SK-N-SH (cell line): ENCODE measurements at regions not wholly inside any gene's neighbourhood (a gene's known extent, or its start where the extent isn't known, plus 50 kb on each side); places are given as distances from the start of the nearest gene placed in this dataset.

ENCODE experiments used
- CTCF ChIA-PET: fragments of 300-600, 350-600 bp; formaldehyde crosslinking; extraction: SDS; loops from one replicate; lab custom pipeline; 2021; lab: Yijun Ruan, JAX
- POLR2A ChIA-PET: fragments of 350-600 bp; sonication (Branson Sonifier 250); formaldehyde crosslinking; extraction: SDS; loops from one replicate; lab custom pipeline; 2020; ENCODE audit warnings: antibody characterized with exemption, inconsistent platforms; lab: Yijun Ruan, JAX
- DNase-seq: peaks from one replicate; pipeline ENCODE4 v3.0.0; 2012
- H2AFZ ChIP-seq: fragments of 200-600 bp; sonication (generic); 2 replicates; pipeline ENCODE4 v1.8.1; 2016; ENCODE audit warnings: antibody characterized with exemption, mild to moderate bottlenecking, low read depth
- H3F3A ChIP-seq: fragments of 200-600 bp; sonication (generic); replicated peaks from 2 replicates; pipeline ENCODE3; 2016; ENCODE audit warnings: antibody characterized with exemption, mild to moderate bottlenecking; ENCODE audit not compliant: insufficient read depth
- H3K27ac ChIP-seq, 2 experiments: fragments of 200-500 bp in 1 of 2; fragments of 200-600 bp in 1 of 2; sonication (Bioruptor generic) in 1 of 2; sonication (generic), shearing (Covaris generic) in 1 of 2; 2 replicates each; pipeline versions ENCODE4 v1.5.1 to v1.6.1; 2014 to 2016; ENCODE audit warnings: low read depth in 2 of 2, inconsistent platforms in 1 of 2, low read length in 1 of 2, mild to moderate bottlenecking in 1 of 2, mixed read lengths in 1 of 2
- H3K27me3 ChIP-seq: fragments of 200-600 bp; sonication (generic), shearing (Covaris generic); 2 replicates; pipeline ENCODE4 v1.6.1; 2016; ENCODE audit warnings: mixed run types; ENCODE audit not compliant: insufficient read depth
- H3K36me3 ChIP-seq, 2 experiments: fragments of 200-500 bp in 1 of 2; fragments of 200-600 bp in 1 of 2; sonication (Bioruptor generic) in 1 of 2; sonication (generic) in 1 of 2; replicated peaks in 1 of 2; 2 replicates each; pipeline versions ENCODE3 to v1.5.1; 2014 to 2016; ENCODE audit warnings: low read length in 1 of 2, mild to moderate bottlenecking in 1 of 2; ENCODE audit not compliant: insufficient read depth in 2 of 2, control insufficient read depth in 1 of 2
- H3K4me1 ChIP-seq, 2 experiments: fragments of 200-500 bp in 1 of 2; fragments of 200-600 bp in 1 of 2; sonication (Bioruptor generic) in 1 of 2; sonication (generic), shearing (Covaris generic) in 1 of 2; 2 replicates each; pipeline versions ENCODE4 v1.5.1 to v1.6.1; 2014 to 2016; ENCODE audit warnings: low read depth in 1 of 2, low read length in 1 of 2, mixed run types in 1 of 2; ENCODE audit not compliant: insufficient read depth in 2 of 2, control insufficient read depth in 1 of 2
- H3K4me2 ChIP-seq: fragments of 200-600 bp; sonication (generic), shearing (Covaris generic); 2 replicates; pipeline ENCODE4 v1.6.1; 2017; ENCODE audit warnings: mixed run types
- H3K4me3 ChIP-seq, 2 experiments: fragments of 200-500 bp in 1 of 2; fragments of 200-600 bp in 1 of 2; sonication (Bioruptor generic) in 1 of 2; sonication (generic), shearing (Covaris generic) in 1 of 2; 2 replicates each; pipeline versions ENCODE4 v1.5.1 to v1.8.1; 2014 to 2016; ENCODE audit warnings: low read depth in 2 of 2, inconsistent platforms in 1 of 2, low read length in 1 of 2, mild to moderate bottlenecking in 1 of 2, mixed read lengths in 1 of 2, moderate library complexity in 1 of 2
- H3K79me2 ChIP-seq: fragments of 200-600 bp; sonication (generic); 2 replicates; pipeline ENCODE4 v1.8.1; 2017; ENCODE audit warnings: mild to moderate bottlenecking; ENCODE audit not compliant: insufficient read depth
- H3K9ac ChIP-seq: fragments of 200-600 bp; sonication (generic); 2 replicates; pipeline ENCODE4 v1.6.1; 2017; ENCODE audit warnings: mixed run types
- H3K9me2 ChIP-seq: fragments of 200-600 bp; sonication (generic); 2 replicates; pipeline ENCODE4 v1.6.1; 2017; ENCODE audit warnings: mixed run types
- H3K9me3 ChIP-seq: fragments of 200-600 bp; sonication (generic); 2 replicates; pipeline ENCODE4 v1.6.1; 2017; ENCODE audit warnings: mixed run types, mild to moderate bottlenecking, moderate library complexity
- H4K20me1 ChIP-seq: fragments of 200-600 bp; sonication (generic); 2 replicates; pipeline ENCODE4 v1.6.1; 2017; ENCODE audit warnings: mild to moderate bottlenecking, mixed run types; ENCODE audit not compliant: insufficient read depth
- CHD2 ChIP-seq: fragments of 150-350 bp; IDR thresholded peaks from 2 replicates; pipeline ENCODE4 v1.6.1; 2018; ENCODE audit warnings: low read length; ENCODE audit not compliant: partially characterized antibody
- ELF1 ChIP-seq: IDR thresholded peaks from 2 replicates; pipeline ENCODE4 v1.4.0; 2012
- EZH2phosphoT487 ChIP-seq: fragments of 200-600 bp; sonication (generic); IDR thresholded peaks from 2 replicates; pipeline ENCODE4 v1.6.1; 2017; ENCODE audit warnings: low read depth, mixed run types, mild to moderate bottlenecking, antibody characterized with exemption, moderate library complexity, borderline replicate concordance
- FOSL2 ChIP-seq: IDR thresholded peaks from 2 replicates; pipeline ENCODE4 v1.4.0; 2012; ENCODE audit warnings: low read depth, mild to moderate bottlenecking, moderate library complexity, borderline replicate concordance
- FOXJ3 ChIP-seq: sonication (generic); formaldehyde crosslinking; IDR thresholded peaks from 2 replicates; pipeline ENCODE4 v1.5.1; 2020; ENCODE audit warnings: mild to moderate bottlenecking, missing genetic modification reagents
- GABPA ChIP-seq: IDR thresholded peaks from 2 replicates; pipeline ENCODE4 v1.4.0; 2012; ENCODE audit warnings: low read depth, mild to moderate bottlenecking
- JUND ChIP-seq: IDR thresholded peaks from 2 replicates; pipeline ENCODE4 v1.4.0; 2012
- MXI1 ChIP-seq: IDR thresholded peaks from 2 replicates; pipeline ENCODE4 v1.6.1; 2012; ENCODE audit warnings: mild to moderate bottlenecking, low read depth, low read length, improper control_type of control experiment
- NRF1 ChIP-seq: IDR thresholded peaks from 2 replicates; pipeline ENCODE4 v1.6.1; 2012; ENCODE audit warnings: low read depth, mild to moderate bottlenecking, low read length
- POLR2AphosphoS5 ChIP-seq: IDR thresholded peaks from 2 replicates; pipeline ENCODE4 v1.6.1; 2012; ENCODE audit warnings: low read depth, low read length
- RAD21 ChIP-seq: IDR thresholded peaks from 2 replicates; pipeline ENCODE4 v1.6.1; 2012; ENCODE audit warnings: mild to moderate bottlenecking, low read length
- SMC3 ChIP-seq: IDR thresholded peaks from 2 replicates; pipeline ENCODE4 v1.6.1; 2012; ENCODE audit warnings: low read depth, low read length, improper control_type of control experiment
- TAF1 ChIP-seq: IDR thresholded peaks from 2 replicates; pipeline ENCODE4 v1.6.1; 2012; ENCODE audit warnings: low read depth, mild to moderate bottlenecking, low read length, moderate library complexity, borderline replicate concordance
- TEAD4 ChIP-seq: IDR thresholded peaks from 2 replicates; pipeline ENCODE4 v1.4.0; 2012; ENCODE audit warnings: mild to moderate bottlenecking, borderline replicate concordance; ENCODE audit not compliant: insufficient read depth
- YY1 ChIP-seq: IDR thresholded peaks from 2 replicates; pipeline ENCODE4 v1.4.0; 2012; ENCODE audit warnings: low read depth, mild to moderate bottlenecking
- WGBS: methylation state at CpG from one replicate; pipeline ENCODE4 v1.1.6; 2017; ENCODE audit warnings: low lambda C conversion rate; 5-methylcytosine and 5-hydroxymethylcytosine counted together
- TF ChIP-seq, protein P1 (sequence below): IDR thresholded peaks from 2 replicates; pipeline ENCODE4; 2012
- TF ChIP-seq, protein P2 (sequence below): IDR thresholded peaks from 2 replicates; pipeline ENCODE4 v1.4.0; 2012; ENCODE audit warnings: low read depth, borderline replicate concordance
- TF ChIP-seq, protein P3 (sequence below): IDR thresholded peaks from 2 replicates; pipeline ENCODE4 v1.4.0; 2012; ENCODE audit warnings: low read depth
- TF ChIP-seq, protein P4 (sequence below): fragments of 150-350 bp; IDR thresholded peaks from 2 replicates; pipeline ENCODE4 v1.6.1; 2017; ENCODE audit warnings: antibody characterized with exemption, low read length, low read depth, borderline replicate concordance

DNA sequence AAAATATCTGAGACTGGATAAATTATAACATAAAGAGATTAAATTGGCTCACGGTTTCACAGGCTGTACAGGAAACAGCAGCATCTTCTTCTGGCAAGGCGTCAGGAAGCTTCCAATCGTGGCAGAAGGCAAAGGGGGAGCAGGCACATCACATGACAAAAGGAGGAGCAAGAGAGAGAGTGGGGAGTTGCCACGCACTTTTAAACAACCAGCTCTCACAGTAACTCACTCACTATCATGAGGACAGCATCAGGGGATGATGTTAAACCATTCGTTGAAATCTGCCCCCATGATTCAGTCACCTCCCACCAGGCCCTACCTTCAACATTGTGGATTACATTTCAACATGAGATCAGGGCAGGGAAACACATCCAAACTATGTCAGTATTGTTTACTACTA, 114.5 kb upstream of the SPATA16 start:
- no peaks in the 10 kb centered on the region for H3F3A ChIP-seq
- DNase-seq: no peak
- 44% methylated on average over 5 of the region's 5 CpGs for WGBS
- no peaks in the 10 kb centered on the region for H3K9me3 ChIP-seq
- TF ChIP-seq TEAD4 (no peak), EZH2phosphoT487 (no peak), NRF1 (no peak), ELF1 (no peak), JUND (no peak), TAF1 (no peak), POLR2AphosphoS5 (no peak), CHD2 (no peak), GABPA (no peak), YY1 (no peak), MXI1 (no peak), FOSL2 (no peak)
- TF ChIP-seq, protein P1, sequence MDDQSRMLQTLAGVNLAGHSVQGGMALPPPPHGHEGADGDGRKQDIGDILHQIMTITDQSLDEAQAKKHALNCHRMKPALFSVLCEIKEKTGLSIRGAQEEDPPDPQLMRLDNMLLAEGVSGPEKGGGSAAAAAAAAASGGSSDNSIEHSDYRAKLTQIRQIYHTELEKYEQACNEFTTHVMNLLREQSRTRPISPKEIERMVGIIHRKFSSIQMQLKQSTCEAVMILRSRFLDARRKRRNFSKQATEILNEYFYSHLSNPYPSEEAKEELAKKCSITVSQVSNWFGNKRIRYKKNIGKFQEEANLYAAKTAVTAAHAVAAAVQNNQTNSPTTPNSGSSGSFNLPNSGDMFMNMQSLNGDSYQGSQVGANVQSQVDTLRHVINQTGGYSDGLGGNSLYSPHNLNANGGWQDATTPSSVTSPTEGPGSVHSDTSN: no peak
- TF ChIP-seq, protein P2, sequence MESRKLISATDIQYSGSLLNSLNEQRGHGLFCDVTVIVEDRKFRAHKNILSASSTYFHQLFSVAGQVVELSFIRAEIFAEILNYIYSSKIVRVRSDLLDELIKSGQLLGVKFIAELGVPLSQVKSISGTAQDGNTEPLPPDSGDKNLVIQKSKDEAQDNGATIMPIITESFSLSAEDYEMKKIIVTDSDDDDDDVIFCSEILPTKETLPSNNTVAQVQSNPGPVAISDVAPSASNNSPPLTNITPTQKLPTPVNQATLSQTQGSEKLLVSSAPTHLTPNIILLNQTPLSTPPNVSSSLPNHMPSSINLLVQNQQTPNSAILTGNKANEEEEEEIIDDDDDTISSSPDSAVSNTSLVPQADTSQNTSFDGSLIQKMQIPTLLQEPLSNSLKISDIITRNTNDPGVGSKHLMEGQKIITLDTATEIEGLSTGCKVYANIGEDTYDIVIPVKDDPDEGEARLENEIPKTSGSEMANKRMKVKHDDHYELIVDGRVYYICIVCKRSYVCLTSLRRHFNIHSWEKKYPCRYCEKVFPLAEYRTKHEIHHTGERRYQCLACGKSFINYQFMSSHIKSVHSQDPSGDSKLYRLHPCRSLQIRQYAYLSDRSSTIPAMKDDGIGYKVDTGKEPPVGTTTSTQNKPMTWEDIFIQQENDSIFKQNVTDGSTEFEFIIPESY: no peak
- TF ChIP-seq, protein P3, sequence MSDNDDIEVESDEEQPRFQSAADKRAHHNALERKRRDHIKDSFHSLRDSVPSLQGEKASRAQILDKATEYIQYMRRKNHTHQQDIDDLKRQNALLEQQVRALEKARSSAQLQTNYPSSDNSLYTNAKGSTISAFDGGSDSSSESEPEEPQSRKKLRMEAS: no peak
- no peaks in the 10 kb centered on the region; a peak in 1 of 4 replicates for H3K4me1 ChIP-seq
- H3K4me2 ChIP-seq: no peak overlapping the region
- H2AFZ ChIP-seq: no peak overlapping the region
- H3K79me2 ChIP-seq: no peaks in the 10 kb centered on the region
- H3K4me3 ChIP-seq: no peak overlapping the region
- H3K36me3 ChIP-seq: no peaks in the 10 kb centered on the region
- H4K20me1 ChIP-seq: no peaks in the 10 kb centered on the region
- H3K27ac ChIP-seq: no peak overlapping the region
- POLR2A ChIA-PET: no interaction called here
- CTCF ChIA-PET: no interaction called here
- no peaks in the 10 kb centered on the region for H3K9me2 ChIP-seq
- H3K27me3 ChIP-seq: no peaks in the 10 kb centered on the region
- no peak overlapping the region for H3K9ac ChIP-seq

DNA sequence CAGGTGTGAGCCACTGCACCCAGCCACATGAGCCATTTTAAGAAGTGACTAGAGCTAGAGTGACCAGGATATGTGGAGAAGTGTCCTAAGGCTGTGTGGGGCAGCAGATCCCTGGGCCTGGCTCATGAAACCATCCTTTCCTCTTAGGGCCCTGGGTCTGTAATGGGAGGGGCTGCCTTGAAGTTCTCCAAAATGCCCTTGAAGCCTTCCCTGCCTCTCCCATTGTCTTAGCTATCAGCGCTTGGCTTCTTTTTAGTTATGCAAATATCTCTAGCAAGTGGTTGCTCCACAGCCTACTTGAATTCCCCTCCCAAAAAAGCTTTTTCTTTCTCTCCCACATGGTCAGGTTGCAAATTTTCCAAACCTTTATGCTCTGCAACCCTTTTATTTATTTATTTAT, 112.4 kb upstream of the SPATA16 start:
- TF ChIP-seq SMC3 (no peak), RAD21 (no peak), TAF1 (no peak), MXI1 (no peak), FOXJ3 (CRISPR knock-in tag) (no peak)
- TF ChIP-seq, protein P4, sequence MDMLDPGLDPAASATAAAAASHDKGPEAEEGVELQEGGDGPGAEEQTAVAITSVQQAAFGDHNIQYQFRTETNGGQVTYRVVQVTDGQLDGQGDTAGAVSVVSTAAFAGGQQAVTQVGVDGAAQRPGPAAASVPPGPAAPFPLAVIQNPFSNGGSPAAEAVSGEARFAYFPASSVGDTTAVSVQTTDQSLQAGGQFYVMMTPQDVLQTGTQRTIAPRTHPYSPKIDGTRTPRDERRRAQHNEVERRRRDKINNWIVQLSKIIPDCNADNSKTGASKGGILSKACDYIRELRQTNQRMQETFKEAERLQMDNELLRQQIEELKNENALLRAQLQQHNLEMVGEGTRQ: no peak
- H3K27ac ChIP-seq: no peak overlapping the region
- no peak overlapping the region for H3K4me3 ChIP-seq
- H3K36me3 ChIP-seq: no peaks in the 10 kb centered on the region
- no peak overlapping the region for H3K9ac ChIP-seq
- H3K4me1 ChIP-seq: no peaks in the 10 kb centered on the region
- H3F3A ChIP-seq: no peaks in the 10 kb centered on the region
- H3K9me2 ChIP-seq: no peaks in the 10 kb centered on the region
- WGBS: 83% methylated on average over 1 of the region's 1 CpG
- no peak for DNase-seq
- H3K4me2 ChIP-seq: no peak overlapping the region
- ChIA-PET POLR2A (no interaction called here), CTCF (no interaction called here)
- no peak overlapping the region for H2AFZ ChIP-seq
- no peaks in the 10 kb centered on the region for H4K20me1 ChIP-seq
- no peaks in the 10 kb centered on the region for H3K9me3 ChIP-seq
- H3K79me2 ChIP-seq: no peaks in the 10 kb centered on the region
- no peaks in the 10 kb centered on the region for H3K27me3 ChIP-seq
